ENCODE measurements at regions not wholly inside any gene's neighbourhood (a gene's known extent, or its start where the extent isn't known, plus 50 kb on each side); places are given as distances from the start of the nearest gene placed in this dataset.
A peak's percentile ranks its signal among the peaks of the same experiment; 100 is the strongest.

GRCh38 chr12:47022296-47022695 is 57.1 kb upstream of the PCED1B start:
- peak; percentile 81 for DNase-seq (ENCODE audit: low read depth)
- no peak overlapping the region for H3K4me3 ChIP-seq (ENCODE audit: low read depth, low read length)
- TF ChIP-seq CTCF (IDR thresholded peaks at IDR 0.05; ENCODE audit: insufficient read depth, low read length), result no peak

- TF ChIP-seq CTCF (IDR thresholded peaks at IDR 0.05; ENCODE audit: insufficient read depth, low read length), result no peak
- H3K4me3 ChIP-seq (ENCODE audit: low read depth, low read length), result no peak overlapping the region
- no peak for DNase-seq (ENCODE audit: low read depth)
Observed at GRCh38 chr12:47023311-47023710, 56.1 kb upstream of the PCED1B start.

GRCh38 chr12:47023953-47024352 is 55.5 kb upstream of the PCED1B start:
- no peak overlapping the region for H3K4me3 ChIP-seq (ENCODE audit: low read depth, low read length)
- TF ChIP-seq CTCF (IDR thresholded peaks at IDR 0.05; ENCODE audit: insufficient read depth, low read length), result no peak
- no peak for DNase-seq (ENCODE audit: low read depth)

- peak; percentile 66 for DNase-seq (ENCODE audit: low read depth)
- H3K4me3 ChIP-seq (ENCODE audit: low read depth, low read length), result no peak overlapping the region
- no peak for TF ChIP-seq CTCF (IDR thresholded peaks at IDR 0.05; ENCODE audit: insufficient read depth, low read length)
Observed at GRCh38 chr12:47024463-47024862, 55.0 kb upstream of the PCED1B start.

- TF ChIP-seq CTCF (IDR thresholded peaks at IDR 0.05; ENCODE audit: insufficient read depth, low read length), result no peak
- no peak for DNase-seq (ENCODE audit: low read depth)
- no peak overlapping the region for H3K4me3 ChIP-seq (ENCODE audit: low read depth, low read length)
Observed at GRCh38 chr12:47025349-47025748, 54.1 kb upstream of the PCED1B start.

- no peak overlapping the region for H3K4me3 ChIP-seq (ENCODE audit: low read depth, low read length)
- no peak for DNase-seq (ENCODE audit: low read depth)
- TF ChIP-seq CTCF (IDR thresholded peaks at IDR 0.05; ENCODE audit: insufficient read depth, low read length), result no peak
Observed at GRCh38 chr12:47025798-47026197, 53.6 kb upstream of the PCED1B start.

- no peak for TF ChIP-seq CTCF (IDR thresholded peaks at IDR 0.05; ENCODE audit: insufficient read depth, low read length)
- H3K4me3 ChIP-seq (ENCODE audit: low read depth, low read length), result no peak overlapping the region
- DNase-seq (ENCODE audit: low read depth), result no peak
Observed at GRCh38 chr12:47026291-47026690, 53.1 kb upstream of the PCED1B start.

Measured in fibroblast of the aortic adventitia (primary cell).